Nephron (organoid): ENCODE measurements at regions not wholly inside any gene's neighbourhood (a gene's known extent, or its start where the extent isn't known, plus 50 kb on each side); places are given as distances from the start of the nearest gene placed in this dataset.

Experiments used
- H3K27ac Mint-ChIP-seq, 3 experiments: 2 replicates each; pipeline ENCODE4 v1.8.0; 2020; ENCODE audit warnings: mixed read lengths in 3 of 3, mild to moderate bottlenecking in 2 of 3, moderate library complexity in 1 of 3
- H3K27me3 Mint-ChIP-seq: 2 replicates; pipeline ENCODE4 v1.8.0; 2021; ENCODE audit warnings: low read depth, mild to moderate bottlenecking, moderate library complexity, mixed read lengths
- H3K36me3 Mint-ChIP-seq: 2 replicates; pipeline ENCODE4 v1.8.0; 2020; ENCODE audit warnings: low read depth, mixed read lengths
- H3K4me1 Mint-ChIP-seq: 2 replicates; pipeline ENCODE4 v1.8.0; 2020; ENCODE audit warnings: mixed read lengths
- H3K4me3 Mint-ChIP-seq, 3 experiments: 2 replicates each; pipeline ENCODE4 v1.8.0; 2020; ENCODE audit warnings: mild to moderate bottlenecking in 3 of 3, mixed read lengths in 3 of 3, moderate library complexity in 2 of 3
- H3K9me3 Mint-ChIP-seq: 2 replicates; pipeline ENCODE4 v1.8.0; 2020; ENCODE audit warnings: mixed read lengths
- TF ChIP-seq, protein P1 (sequence below), 3 experiments: fragments of 200-600 bp; sonication (generic); IDR thresholded peaks; one replicate each; pipeline ENCODE4 v1.5.0; 2021; ENCODE audit warnings: antibody characterized with exemption in 3 of 3; ENCODE audit not compliant: unreplicated experiment in 3 of 3

DNA sequence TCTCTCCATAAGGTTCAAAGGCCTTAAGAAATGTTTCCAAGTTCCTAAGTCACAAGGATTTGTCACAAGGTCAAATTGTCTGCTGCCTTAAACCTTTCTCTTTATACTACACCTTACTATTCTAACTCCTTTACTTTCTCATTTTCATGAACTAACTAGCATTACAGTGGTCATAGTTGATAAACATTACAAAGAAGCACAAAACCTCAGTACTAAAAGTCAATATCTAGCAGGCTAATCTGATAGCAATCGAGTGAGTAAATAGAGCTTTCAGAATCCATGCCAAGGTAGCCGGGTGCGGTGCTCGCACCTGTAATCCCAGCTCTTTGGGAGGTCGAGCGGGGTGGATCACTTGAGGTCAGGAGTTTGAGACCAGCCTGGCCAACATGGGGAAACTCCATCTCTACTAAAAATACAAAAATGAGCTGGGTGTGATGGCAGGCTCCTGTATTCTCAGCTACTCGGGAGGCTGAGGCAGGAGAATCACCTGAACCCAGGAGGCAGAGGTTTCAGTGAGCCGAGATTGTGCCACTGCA lies 510.0 kb downstream of the GBA3 start:
- no peaks in the 10 kb centered on the region for H3K27me3 Mint-ChIP-seq
- TF ChIP-seq, protein P1, sequence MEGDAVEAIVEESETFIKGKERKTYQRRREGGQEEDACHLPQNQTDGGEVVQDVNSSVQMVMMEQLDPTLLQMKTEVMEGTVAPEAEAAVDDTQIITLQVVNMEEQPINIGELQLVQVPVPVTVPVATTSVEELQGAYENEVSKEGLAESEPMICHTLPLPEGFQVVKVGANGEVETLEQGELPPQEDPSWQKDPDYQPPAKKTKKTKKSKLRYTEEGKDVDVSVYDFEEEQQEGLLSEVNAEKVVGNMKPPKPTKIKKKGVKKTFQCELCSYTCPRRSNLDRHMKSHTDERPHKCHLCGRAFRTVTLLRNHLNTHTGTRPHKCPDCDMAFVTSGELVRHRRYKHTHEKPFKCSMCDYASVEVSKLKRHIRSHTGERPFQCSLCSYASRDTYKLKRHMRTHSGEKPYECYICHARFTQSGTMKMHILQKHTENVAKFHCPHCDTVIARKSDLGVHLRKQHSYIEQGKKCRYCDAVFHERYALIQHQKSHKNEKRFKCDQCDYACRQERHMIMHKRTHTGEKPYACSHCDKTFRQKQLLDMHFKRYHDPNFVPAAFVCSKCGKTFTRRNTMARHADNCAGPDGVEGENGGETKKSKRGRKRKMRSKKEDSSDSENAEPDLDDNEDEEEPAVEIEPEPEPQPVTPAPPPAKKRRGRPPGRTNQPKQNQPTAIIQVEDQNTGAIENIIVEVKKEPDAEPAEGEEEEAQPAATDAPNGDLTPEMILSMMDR (IDR thresholded peaks at IDR 0.05; ENCODE audit: unreplicated experiment in 3 of 3): no peak

DNA sequence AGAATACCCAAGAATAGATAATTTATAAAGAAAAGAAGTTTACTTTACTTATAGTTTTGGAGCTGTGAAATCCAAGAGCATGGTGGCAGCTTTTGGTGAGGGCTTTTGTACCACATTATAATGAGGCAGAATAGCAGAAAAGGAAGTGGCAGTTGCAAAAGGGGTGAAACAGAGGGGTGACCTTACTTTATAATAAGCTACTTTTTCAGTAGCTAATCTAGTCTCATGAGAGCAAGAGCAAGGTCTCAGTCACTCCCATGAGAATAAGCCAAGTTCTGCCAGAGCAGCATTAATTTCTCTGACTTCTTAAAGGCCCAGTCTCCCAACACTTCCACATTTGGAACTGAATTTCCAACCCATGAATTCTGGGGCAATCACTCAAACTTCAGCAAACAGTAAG lies 502.0 kb downstream of the GBA3 start:
- Mint-ChIP-seq H3K9me3 (no peaks in the 10 kb centered on the region), H3K4me3 (no peak overlapping the region), H3K4me1 (no peaks in the 10 kb centered on the region), H3K27ac (no peak overlapping the region), H3K27me3 (no peaks in the 10 kb centered on the region), H3K36me3 (no peaks in the 10 kb centered on the region)
- TF ChIP-seq, protein P1 (IDR thresholded peaks at IDR 0.05; ENCODE audit: unreplicated experiment in 3 of 3): no peak

More for the DNA sequence above, 510.0 kb downstream of the GBA3 start:
- H3K4me3 Mint-ChIP-seq: no peak overlapping the region
- no peak overlapping the region for H3K27ac Mint-ChIP-seq
- peaks cover 22% of the 10 kb centered on the region for H3K9me3 Mint-ChIP-seq
- H3K36me3 Mint-ChIP-seq: no peaks in the 10 kb centered on the region
- H3K4me1 Mint-ChIP-seq: no peaks in the 10 kb centered on the region

DNA sequence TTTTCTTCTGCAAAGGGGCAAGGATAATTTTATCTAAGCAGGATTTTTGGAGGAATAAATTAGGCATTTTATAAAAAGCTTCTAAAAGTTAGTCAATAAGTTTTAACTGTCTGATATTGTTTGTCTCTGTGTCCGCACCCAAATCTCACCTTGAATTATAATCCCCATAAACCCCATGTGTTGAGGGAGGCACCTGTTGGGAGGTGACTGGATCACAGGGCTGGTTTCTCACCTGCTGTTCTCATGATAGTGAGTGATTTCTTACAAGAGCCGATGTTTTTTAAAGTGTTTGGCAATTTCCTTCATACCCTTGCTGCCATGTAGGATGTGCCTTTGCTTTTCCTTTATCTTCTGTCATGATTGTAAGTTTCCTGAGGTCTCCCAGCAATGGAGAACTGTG lies 481.4 kb downstream of the GBA3 start:
- H3K4me1 Mint-ChIP-seq: peaks cover 8% of the 10 kb centered on the region
- H3K27me3 Mint-ChIP-seq: no peaks in the 10 kb centered on the region
- TF ChIP-seq, protein P1 (IDR thresholded peaks at IDR 0.05; ENCODE audit: unreplicated experiment in 3 of 3): no peak
- no peak overlapping the region for H3K4me3 Mint-ChIP-seq
- no peaks in the 10 kb centered on the region for H3K36me3 Mint-ChIP-seq
- peaks cover 3% of the 10 kb centered on the region for H3K9me3 Mint-ChIP-seq
- H3K27ac Mint-ChIP-seq: no peak overlapping the region

DNA sequence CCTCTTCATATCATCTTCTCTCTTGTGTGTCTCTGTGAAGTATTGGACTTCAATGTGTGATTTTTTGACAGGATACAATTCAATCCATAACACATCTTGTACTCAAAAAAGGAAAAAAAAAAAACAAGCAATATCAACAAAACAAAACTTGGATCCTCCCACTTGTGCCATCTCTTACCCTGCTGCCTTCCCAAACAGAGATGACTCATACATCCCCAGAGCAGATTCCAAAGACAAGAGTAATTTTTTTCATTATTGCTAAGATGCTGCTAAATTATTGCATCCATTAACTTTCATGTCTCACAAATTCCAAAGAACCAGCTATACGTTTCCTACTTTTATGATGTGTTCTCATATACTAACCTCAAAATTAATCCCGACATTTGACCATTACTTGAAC lies 479.2 kb downstream of the GBA3 start:
- Mint-ChIP-seq H3K27ac (no peak overlapping the region), H3K4me3 (no peak overlapping the region), H3K4me1 (peaks cover 8% of the 10 kb centered on the region), H3K36me3 (no peaks in the 10 kb centered on the region), H3K9me3 (no peaks in the 10 kb centered on the region), H3K27me3 (no peaks in the 10 kb centered on the region)
- TF ChIP-seq, protein P1 (IDR thresholded peaks at IDR 0.05; ENCODE audit: unreplicated experiment in 3 of 3): no peak

DNA sequence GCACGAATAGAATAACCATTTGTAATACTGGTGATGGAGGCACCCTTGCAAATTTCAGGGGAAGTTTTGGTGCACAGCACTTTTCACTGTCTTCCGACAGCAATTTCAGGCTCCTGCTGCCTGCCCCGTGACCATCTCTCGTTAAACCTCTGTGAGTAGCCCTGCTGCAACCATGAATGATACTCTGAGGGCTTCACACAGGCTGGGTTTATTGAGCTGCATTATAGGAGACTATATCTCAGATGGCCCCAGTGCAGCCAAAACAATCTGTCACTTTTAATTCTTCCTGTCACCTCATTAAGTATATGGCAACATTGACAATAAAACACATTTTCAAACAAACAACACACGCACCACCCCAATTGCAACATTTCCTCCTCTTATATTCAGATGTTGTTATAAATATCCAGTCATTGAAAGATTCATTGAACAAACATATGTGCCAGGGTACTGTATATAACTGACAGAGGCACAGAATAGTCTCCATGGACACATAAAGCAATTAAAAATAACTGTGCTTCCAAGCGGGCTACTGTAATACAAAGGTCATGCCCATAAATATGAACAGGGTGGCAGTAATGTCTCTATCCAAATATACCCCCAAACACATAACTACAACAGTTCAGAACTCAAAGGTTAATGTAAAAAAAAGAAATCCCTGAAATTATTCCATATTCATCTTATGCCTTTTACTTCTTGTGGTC lies 477.0 kb downstream of the GBA3 start:
- Mint-ChIP-seq H3K36me3 (no peaks in the 10 kb centered on the region), H3K9me3 (no peaks in the 10 kb centered on the region), H3K27ac (peak overlapping the region in 1 of 3 experiments; percentile 18), H3K4me3 (no peak overlapping the region), H3K4me1 (peaks cover 8% of the 10 kb centered on the region), H3K27me3 (no peaks in the 10 kb centered on the region)
- TF ChIP-seq, protein P1 (IDR thresholded peaks at IDR 0.05; ENCODE audit: unreplicated experiment in 3 of 3): no peak

DNA sequence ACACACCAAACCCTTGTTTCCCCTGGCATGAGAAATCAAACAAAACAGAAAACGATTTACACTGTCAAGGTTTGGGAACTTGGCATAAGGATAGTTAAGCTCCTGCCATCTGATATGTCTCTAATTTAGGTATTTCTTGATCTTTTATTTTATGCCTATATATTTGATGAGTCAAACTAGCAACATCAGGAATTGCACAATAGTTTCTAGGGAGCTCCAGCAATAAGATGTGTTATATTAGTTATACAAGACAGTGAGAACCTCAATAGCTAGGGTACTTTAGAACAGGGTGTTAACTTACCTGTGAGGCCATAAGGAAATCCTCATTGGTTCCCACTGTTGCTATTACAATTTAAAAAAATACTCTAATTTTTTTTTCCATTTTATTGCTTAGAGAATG lies 474.2 kb downstream of the GBA3 start:
- TF ChIP-seq, protein P1 (IDR thresholded peaks at IDR 0.05; ENCODE audit: unreplicated experiment in 3 of 3): no peak
- Mint-ChIP-seq H3K4me1 (peaks cover 8% of the 10 kb centered on the region), H3K9me3 (no peaks in the 10 kb centered on the region), H3K27me3 (no peaks in the 10 kb centered on the region), H3K36me3 (no peaks in the 10 kb centered on the region), H3K4me3 (no peak overlapping the region), H3K27ac (no peak overlapping the region)
